GM18505 (cell line): ENCODE measurements at regions not wholly inside any gene's neighbourhood (a gene's known extent, or its start where the extent isn't known, plus 50 kb on each side); places are given as distances from the start of the nearest gene placed in this dataset.

Experiments used
- ATAC-seq: cut with Tn5 transposase; IDR thresholded peaks from one replicate; pipeline ENCODE4 v1.9.1; 2021; ENCODE audit not compliant: unreplicated experiment
- POLR2A ChIP-seq: IDR thresholded peaks from 4 replicates; pipeline ENCODE4 v1.6.1; 2011; ENCODE audit warnings: borderline replicate concordance; ENCODE audit not compliant: insufficient read depth, insufficient read length; ENCODE audit errors: extremely low read depth

DNA sequence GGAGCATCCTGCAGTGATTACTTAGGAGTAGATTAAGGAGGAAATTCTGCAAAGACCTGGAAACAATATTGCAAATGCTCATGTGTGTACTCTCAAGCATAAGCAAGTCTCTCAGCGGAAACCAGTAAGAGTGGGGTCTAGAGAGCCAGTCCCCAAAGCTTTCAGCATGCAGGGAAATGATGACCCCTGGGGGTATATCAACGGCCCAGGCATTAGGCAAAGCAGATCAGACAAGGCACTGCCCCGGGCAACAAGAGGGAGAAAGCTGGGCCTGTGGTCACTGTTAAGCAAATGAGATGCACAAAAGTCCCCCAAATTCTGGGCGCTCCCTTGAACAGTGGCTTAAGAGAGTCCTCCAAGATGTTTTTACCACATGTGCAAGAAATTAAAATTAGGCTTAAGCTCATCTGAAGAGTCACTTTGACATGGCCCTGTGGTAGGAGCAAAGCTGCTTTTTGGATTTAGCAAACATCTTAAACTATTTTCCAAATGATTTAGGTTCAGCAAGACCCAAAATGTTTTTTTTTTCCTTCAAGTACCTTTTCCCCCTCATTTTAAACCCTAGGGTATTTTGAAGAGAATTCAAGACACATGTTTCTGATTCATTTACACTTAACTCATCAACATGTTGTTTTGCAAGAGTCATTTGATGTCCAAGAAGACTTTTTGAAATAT, 457.1 kb upstream of the TBX3 start:
- no peak for ATAC-seq
- TF ChIP-seq POLR2A = no peak

DNA sequence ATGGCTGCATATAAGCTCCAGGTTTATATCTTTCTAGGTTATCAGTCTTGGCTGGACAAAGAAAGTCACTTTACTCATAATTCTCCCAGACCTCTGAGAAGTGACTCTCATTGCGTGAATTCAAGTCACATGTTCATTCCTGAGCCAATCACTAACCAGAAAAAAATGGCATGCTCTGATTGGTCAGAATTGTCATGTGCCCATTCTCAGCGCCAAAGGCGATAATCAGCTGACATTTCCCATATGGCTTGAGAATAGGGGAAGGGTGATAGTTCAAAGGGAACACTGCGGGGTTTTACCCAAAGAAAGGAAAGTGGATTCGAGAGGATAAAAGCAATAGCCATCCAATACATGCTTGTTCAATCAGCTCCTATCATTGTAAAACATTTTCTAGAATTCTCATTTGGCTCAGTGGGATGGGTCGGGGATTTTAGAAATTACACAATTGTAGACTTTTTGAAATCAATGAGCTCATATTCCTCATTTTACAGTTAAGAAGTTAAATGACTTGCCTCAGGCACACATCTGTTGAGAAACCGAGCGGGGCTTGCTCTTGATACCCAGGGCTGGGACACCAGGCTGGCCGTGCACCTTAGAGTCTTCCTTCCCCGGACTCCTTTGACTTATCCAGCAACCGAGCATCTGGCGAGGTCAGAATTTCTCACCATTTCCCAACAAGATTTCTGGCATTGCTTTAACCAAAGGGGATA, 454.0 kb upstream of the TBX3 start:
- no peak for TF ChIP-seq POLR2A
- no peak for ATAC-seq

DNA sequence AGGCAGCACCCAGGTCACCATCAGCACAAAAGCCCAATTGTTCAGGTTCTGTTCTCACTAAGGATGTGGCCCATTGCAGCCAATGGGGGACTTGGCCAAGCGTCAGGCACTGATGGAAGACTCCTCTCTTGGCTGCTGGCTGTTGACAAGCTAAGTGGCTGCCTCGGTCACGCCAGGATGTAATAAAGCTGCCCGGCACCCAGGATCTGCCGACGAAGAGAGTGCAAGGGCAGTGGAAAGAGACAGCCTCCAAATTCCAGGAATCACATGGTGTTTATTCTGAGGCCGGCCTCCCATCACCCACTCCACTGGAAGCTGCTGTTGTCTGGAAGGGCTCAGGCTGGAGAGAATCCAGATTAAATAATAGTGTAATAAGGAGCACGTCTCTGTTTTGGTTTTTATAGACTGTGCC, 451.8 kb upstream of the TBX3 start:
- no peak for TF ChIP-seq POLR2A
- no peak for ATAC-seq

GRCh38 chr12:115134298-115134697, 450.3 kb upstream of the TBX3 start:
- no peak for ATAC-seq
- no peak for TF ChIP-seq POLR2A

DNA sequence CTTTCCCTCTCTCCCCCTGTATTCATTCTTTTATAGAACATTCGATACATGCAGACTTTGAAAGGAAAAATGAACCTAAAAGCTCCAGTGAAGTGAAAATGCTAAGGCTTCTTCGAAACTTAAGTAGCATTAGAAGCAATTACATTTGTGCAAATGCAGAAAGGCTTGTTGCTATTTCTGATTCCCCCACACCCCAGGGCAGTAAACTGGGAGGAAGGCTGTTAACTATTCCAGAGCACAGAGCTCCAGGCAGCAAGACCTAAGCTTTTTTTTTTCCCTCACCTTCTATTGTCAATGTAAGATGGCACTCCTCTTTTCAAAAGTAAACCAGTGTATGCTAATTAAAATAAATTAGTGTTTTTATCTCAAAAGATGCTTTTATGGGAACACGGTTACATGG, 448.9 kb upstream of the TBX3 start:
- TF ChIP-seq POLR2A = no peak
- ATAC-seq = no peak

GRCh38 chr12:115132145-115132544, 448.2 kb upstream of the TBX3 start:
- ATAC-seq = no peak
- no peak for TF ChIP-seq POLR2A

- no peak for TF ChIP-seq POLR2A
- no peak for ATAC-seq
Observed at GRCh38 chr12:115129727-115130126, 445.8 kb upstream of the TBX3 start.

GRCh38 chr12:115121053-115121452, 437.1 kb upstream of the TBX3 start:
- no peak for ATAC-seq
- TF ChIP-seq POLR2A = no peak

DNA sequence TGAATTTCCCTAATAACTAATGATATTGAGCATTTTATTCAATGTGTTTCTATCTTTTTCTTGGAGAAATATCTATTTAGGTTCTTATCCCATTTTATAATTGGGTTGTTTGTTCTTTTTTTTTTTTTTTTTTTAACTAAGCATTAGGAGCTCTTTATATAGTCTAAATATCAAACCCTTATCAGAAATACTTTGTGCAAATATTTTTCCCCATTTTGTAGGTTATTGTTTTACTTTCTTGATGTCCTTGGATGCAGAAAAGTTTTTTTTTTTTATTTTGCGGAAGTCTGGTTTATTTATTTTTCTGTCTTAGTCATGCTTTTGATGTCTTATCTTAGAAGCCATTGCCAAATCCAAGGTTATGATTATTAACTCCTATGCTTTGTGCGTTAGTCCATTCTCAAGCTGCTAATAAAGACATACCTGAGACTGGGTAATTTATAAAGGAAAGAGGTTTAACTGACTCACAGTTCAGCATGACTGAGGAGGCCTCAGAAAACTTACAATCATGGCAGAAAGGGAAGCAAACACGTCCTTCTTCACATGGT, 434.3 kb upstream of the TBX3 start:
- ATAC-seq = no peak
- no peak for TF ChIP-seq POLR2A

DNA sequence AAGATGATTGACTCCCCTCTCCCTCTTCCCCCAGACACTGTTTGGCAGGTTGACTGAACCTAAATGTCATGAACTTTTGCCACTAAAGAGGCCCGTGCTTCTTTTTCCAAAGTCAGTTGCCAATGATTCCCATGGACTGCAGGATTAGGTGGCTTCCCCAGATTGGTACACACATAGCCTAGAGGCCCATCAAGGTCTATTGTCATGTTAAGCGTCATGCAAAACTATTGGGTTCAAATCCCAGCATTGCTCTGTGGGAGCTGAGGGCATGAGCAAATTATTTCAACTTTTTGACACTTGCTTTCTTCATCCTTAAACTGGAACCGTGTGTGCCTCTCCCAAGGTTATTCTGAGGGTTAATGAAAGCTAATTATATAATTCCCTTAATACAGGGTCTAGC, 430.2 kb upstream of the TBX3 start:
- ATAC-seq = no peak
- TF ChIP-seq POLR2A = no peak

GRCh38 chr12:115109863-115110262, 425.9 kb upstream of the TBX3 start:
- ATAC-seq = no peak

GRCh38 chr12:115108129-115109100, 424.4 kb upstream of the TBX3 start:
- TF ChIP-seq POLR2A = no peak
- no peak for ATAC-seq

More at GRCh38 chr12:115109863-115110262, 425.9 kb upstream of the TBX3 start:
- TF ChIP-seq POLR2A = no peak
